GM12873 (cell line): ENCODE measurements at regions not wholly inside any gene's neighbourhood (a gene's known extent, or its start where the extent isn't known, plus 50 kb on each side); places are given as distances from the start of the nearest gene placed in this dataset.

Experiments
- CTCF ChIP-seq: IDR thresholded peaks from 2 replicates; pipeline ENCODE4 v1.5.1; 2012; ENCODE audit warnings: low read depth, mild to moderate bottlenecking, moderate library complexity, low read length, control low read depth; ENCODE audit not compliant: insufficient read depth; ENCODE audit errors: missing control alignments

GRCh38 chr13:107806726-107807125 is 408.6 kb downstream of the LIG4 start:
- TF ChIP-seq CTCF = no peak

GRCh38 chr13:107803822-107804495 is 411.4 kb downstream of the LIG4 start:
- TF ChIP-seq CTCF = no peak

- no peak for TF ChIP-seq CTCF
Observed at GRCh38 chr13:107801621-107802020, 413.7 kb downstream of the LIG4 start.

- no peak for TF ChIP-seq CTCF
Observed at GRCh38 chr13:107799001-107799400, 416.3 kb downstream of the LIG4 start.

- TF ChIP-seq CTCF = no peak
Observed at GRCh38 chr13:107790397-107790796, 424.9 kb downstream of the LIG4 start.

- no peak for TF ChIP-seq CTCF
Observed at GRCh38 chr13:107788464-107789165, 426.7 kb downstream of the LIG4 start.

- no peak for TF ChIP-seq CTCF
Observed at GRCh38 chr13:107778094-107778493, 437.2 kb downstream of the LIG4 start.
